ENCODE measurements at regions not wholly inside any gene's neighbourhood (a gene's known extent, or its start where the extent isn't known, plus 50 kb on each side); places are given as distances from the start of the nearest gene placed in this dataset.
"Not testable (repeated sequence)": the region's sequence is repeated elsewhere in the genome, so short reads cannot be mapped to it uniquely, and the experiment has no call there.

- no peak for DNase-seq
Observed at GRCh38 chr5:135154961-135155360, 120.9 kb upstream of the PITX1 start.

- DNase-seq, result peak in 1 of 3 donors; percentile 46
Observed at GRCh38 chr5:135154197-135154596, 120.2 kb upstream of the PITX1 start.

GRCh38 chr5:135153661-135154060 lies 119.6 kb upstream of the PITX1 start:
- DNase-seq, result no peak

GRCh38 chr5:135153259-135153658 lies 119.2 kb upstream of the PITX1 start:
- DNase-seq, result no peak

- DNase-seq, result not testable (repeated sequence)
Observed at GRCh38 chr5:135151660-135152059, 117.6 kb upstream of the PITX1 start.

- no peak for DNase-seq
Observed at GRCh38 chr5:135151256-135151655, 117.2 kb upstream of the PITX1 start.

- DNase-seq, result no peak
Observed at GRCh38 chr5:135150767-135151166, 116.7 kb upstream of the PITX1 start.

- no peak for DNase-seq
Observed at GRCh38 chr5:135149956-135150723, 116.1 kb upstream of the PITX1 start.

- DNase-seq, result no peak
Observed at GRCh38 chr5:135149229-135149955, 115.4 kb upstream of the PITX1 start.

GRCh38 chr5:135147294-135148090 lies 113.5 kb upstream of the PITX1 start:
- DNase-seq, result no peak

GRCh38 chr5:135145985-135146384 lies 112.0 kb upstream of the PITX1 start:
- DNase-seq, result no peak

GRCh38 chr5:135143682-135144081 lies 109.7 kb upstream of the PITX1 start:
- DNase-seq, result not testable (repeated sequence)

- DNase-seq, result no peak
Observed at GRCh38 chr5:135141303-135142268, 107.6 kb upstream of the PITX1 start.

GRCh38 chr5:135140446-135141204 lies 106.6 kb upstream of the PITX1 start:
- DNase-seq, result peak; percentile 79 to 91 (median 88)

GRCh38 chr5:135139381-135140134 lies 105.5 kb upstream of the PITX1 start:
- DNase-seq, result peak; percentile 77 to 90 (median 90)

GRCh38 chr5:135138116-135138850 lies 104.3 kb upstream of the PITX1 start:
- no peak for DNase-seq

- DNase-seq, result peak in 1 of 3 donors; percentile 29
Observed at GRCh38 chr5:135137146-135137915, 103.3 kb upstream of the PITX1 start.

- DNase-seq, result no peak
Observed at GRCh38 chr5:135136546-135136945, 102.5 kb upstream of the PITX1 start.

All from suppressor macrophage treated with lipopolysaccharide for 1 hour (primary cell).